GM12878 (cell line): ENCODE measurements at regions not wholly inside any gene's neighbourhood (a gene's known extent, or its start where the extent isn't known, plus 50 kb on each side); places are given as distances from the start of the nearest gene placed in this dataset.

Experiments used
- ATAC-seq: fragments of 200-7000 bp; cut with Tn5 transposase; 3 replicates; pipeline ENCODE4 v1.9.1; 2020; ENCODE audit warnings: mild to moderate bottlenecking, moderate library complexity
- BruUV-seq: library from RNA; stranded (reverse); fragments of 400-500 nt; replicated peaks from 2 replicates; lab custom pipeline; 2021; lab: Mats Ljungman, UMichigan
- CTCF ChIA-PET: fragments of 300-600 bp; sonication (Branson Sonifier 250); formaldehyde crosslinking; extraction: SDS; loops from one replicate; lab custom pipeline; 2021; ENCODE audit warnings: inconsistent platforms; lab: Yijun Ruan, JAX
- POLR2A ChIA-PET: fragments of 350-600 bp; formaldehyde crosslinking; extraction: SDS; loops from one replicate; lab custom pipeline; 2021; ENCODE audit warnings: inconsistent platforms; lab: Charles Lee
- RAD21 ChIA-PET: fragments of 300-600 bp; sonication (Branson Sonifier 250); formaldehyde crosslinking; loops from one replicate; lab custom pipeline; 2023; ENCODE audit warnings: antibody characterized with exemption; ENCODE audit not compliant: unreplicated experiment; lab: Charles Lee
- SMC1A ChIA-PET: fragments of 300-600 bp; sonication (Branson Sonifier 250); formaldehyde crosslinking; loops from one replicate; lab custom pipeline; 2023; ENCODE audit not compliant: unreplicated experiment, uncharacterized antibody; lab: Charles Lee
- DNase-seq: peaks from one replicate; pipeline ENCODE4 v3.0.0-alpha.2; 2011; ENCODE audit warnings: low read depth, low spot score
- FAIRE-seq: peaks from 3 replicates; lab custom pipeline; 2011; peaks lifted over from hg19 to GRCh38; lab: Jason Lieb, UNC
- H2AFZ ChIP-seq: 2 replicates; pipeline ENCODE4 v1.6.0; 2011; ENCODE audit warnings: low read depth, low read length, control low read depth; ENCODE audit not compliant: control insufficient read depth
- H3K27ac ChIP-seq: 2 replicates; pipeline ENCODE4 v1.5.1; 2011; ENCODE audit warnings: control low read depth; ENCODE audit not compliant: control insufficient read depth, insufficient read depth
- H3K27me3 ChIP-seq, 2 experiments: replicated peaks in 1 of 2; 2 replicates each; pipeline versions ENCODE4 v1.6.0 to v1.6.1; 2011; ENCODE audit warnings: low read length in 1 of 2; ENCODE audit not compliant: control insufficient read depth in 2 of 2, insufficient read depth in 2 of 2
- H3K36me3 ChIP-seq, 2 experiments: 2 replicates each; pipeline ENCODE4 v1.5.1; 2011; ENCODE audit warnings: low read length in 1 of 2; ENCODE audit not compliant: control insufficient read depth in 2 of 2, insufficient read depth in 2 of 2
- H3K4me1 ChIP-seq: 2 replicates; pipeline ENCODE4 v1.6.1; 2011; ENCODE audit warnings: mild to moderate bottlenecking, low read length, moderate library complexity, mixed read lengths; ENCODE audit not compliant: control insufficient read depth, insufficient read depth
- H3K4me2 ChIP-seq: 2 replicates; pipeline ENCODE4 v1.6.0; 2011; ENCODE audit warnings: control low read depth; ENCODE audit not compliant: control insufficient read depth, insufficient read depth
- H3K4me3 ChIP-seq: fragments of 200-600 bp; sonication (generic); 2 replicates; pipeline ENCODE4 v1.5.1; 2016
- H3K79me2 ChIP-seq: 2 replicates; pipeline ENCODE4 v1.6.0; 2011; ENCODE audit warnings: low read length; ENCODE audit not compliant: control insufficient read depth, insufficient read depth
- H3K9ac ChIP-seq: 2 replicates; pipeline ENCODE4 v1.8.0; 2011; ENCODE audit warnings: low read length, control low read depth, mixed read lengths; ENCODE audit not compliant: control insufficient read depth, insufficient read depth
- H3K9me3 ChIP-seq: replicated peaks from 3 replicates; pipeline ENCODE4 v1.5.1; 2011; ENCODE audit warnings: mild to moderate bottlenecking, low read length; ENCODE audit not compliant: control insufficient read depth, insufficient read depth
- H4K20me1 ChIP-seq: 2 replicates; pipeline ENCODE4 v1.6.0; 2011; ENCODE audit not compliant: control insufficient read depth, insufficient read depth
- CEBPB ChIP-seq, 2 experiments: fragments of 150-350 bp in 1 of 2; IDR thresholded peaks; 2 replicates each; pipeline ENCODE4 v1.6.1; 2012 to 2014; ENCODE audit warnings: low read depth in 2 of 2, low read length in 2 of 2, borderline replicate concordance in 1 of 2, inconsistent platforms in 1 of 2
- DPF2 ChIP-seq: fragments of 450-650 bp; IDR thresholded peaks from 2 replicates; pipeline ENCODE4 v1.6.1; 2017; ENCODE audit warnings: mild to moderate bottlenecking
- FOXM1 ChIP-seq: IDR thresholded peaks from 2 replicates; pipeline ENCODE4 v1.6.1; 2012; ENCODE audit warnings: low read depth, mild to moderate bottlenecking, inconsistent platforms, low read length, moderate library complexity
- STAT3 ChIP-seq: IDR thresholded peaks from 2 replicates; pipeline ENCODE4 v1.6.1; 2011; ENCODE audit warnings: low read depth, low read length, improper control_type of control experiment
- ZBED1 ChIP-seq: IDR thresholded peaks from 2 replicates; pipeline ENCODE4 v1.6.1; 2016; ENCODE audit warnings: borderline replicate concordance
- WGBS: methylation state at CpG from one replicate; pipeline ENCODE4 v1.1.6; 2016; ENCODE audit warnings: low lambda C conversion rate; ENCODE audit not compliant: insufficient replicate concordance, insufficient coverage; ENCODE audit errors: missing lambda C conversion rate; 5-methylcytosine and 5-hydroxymethylcytosine counted together
- in situ Hi-C: fragments of 300-500 bp; cut with MboI; formaldehyde crosslinking; loops from 9 replicates; pipeline ENCODE4 v1.14.3; 2018; ENCODE audit warnings: mixed read lengths
- intact Hi-C: fragments of 100-400 bp; cut with micrococcal nuclease; formaldehyde crosslinking; loops from one replicate; pipeline ENCODE4 v1.14.2; 2022; ENCODE audit not compliant: unreplicated experiment
- TF ChIP-seq, protein P1 (sequence below): fragments of 150-350 bp; IDR thresholded peaks from 2 replicates; pipeline ENCODE4 v1.6.1; 2016; ENCODE audit warnings: low read depth, low read length

DNA sequence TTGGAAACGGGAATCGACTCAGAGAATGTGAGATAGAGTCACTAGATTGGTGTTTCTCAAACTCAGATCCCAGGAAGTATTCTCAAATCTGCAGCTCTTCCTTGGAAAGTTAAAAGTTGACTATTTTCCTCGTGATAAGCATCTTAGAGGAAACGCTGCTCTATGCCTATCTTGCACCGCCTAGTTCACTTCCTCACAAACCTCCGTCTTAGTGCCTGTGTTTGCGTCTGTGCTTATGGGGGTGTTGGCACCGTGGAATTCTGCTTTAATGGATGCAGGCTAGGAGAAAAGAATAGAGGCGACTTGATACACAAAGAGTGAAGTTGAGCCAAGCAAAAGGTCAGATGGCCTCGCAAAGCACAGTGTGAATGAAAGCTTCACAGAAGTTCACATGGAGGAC lies 255.3 kb upstream of the ID2 start:
- CTCF ChIA-PET = no interaction called here
- no TSS peak for BruUV-seq
- H3K4me1 ChIP-seq = peaks cover 10% of the 10 kb centered on the region
- POLR2A ChIA-PET = no interaction called here
- no peak overlapping the region for H3K4me3 ChIP-seq
- no peak overlapping the region for H3K4me2 ChIP-seq
- H3K9ac ChIP-seq = no peak overlapping the region
- in situ Hi-C loops (loop anchor here (10.0 kb wide), 1 partner anchor 258 kb away; the partner anchor contains the start of gene ID2), intact Hi-C loops (no loop called here)
- ATAC-seq = no peak
- H3K36me3 ChIP-seq = peaks cover 0 to 2% of the 10 kb centered on the region in 2 experiments; a peak in 2 of 4 replicates
- DNase-seq = no peak
- H3K9me3 ChIP-seq = peaks cover 14% of the 10 kb centered on the region; the same call in 2 of the 3 replicates
- TF ChIP-seq CEBPB (IDR thresholded peaks at IDR 0.05; ENCODE audit: borderline replicate concordance in 1 of 2, low read depth in 2 of 2, low read length in 2 of 2) (no peak), ZBED1 (no peak), FOXM1 (no peak), DPF2 (no peak), STAT3 (no peak)
- TF ChIP-seq, protein P1, sequence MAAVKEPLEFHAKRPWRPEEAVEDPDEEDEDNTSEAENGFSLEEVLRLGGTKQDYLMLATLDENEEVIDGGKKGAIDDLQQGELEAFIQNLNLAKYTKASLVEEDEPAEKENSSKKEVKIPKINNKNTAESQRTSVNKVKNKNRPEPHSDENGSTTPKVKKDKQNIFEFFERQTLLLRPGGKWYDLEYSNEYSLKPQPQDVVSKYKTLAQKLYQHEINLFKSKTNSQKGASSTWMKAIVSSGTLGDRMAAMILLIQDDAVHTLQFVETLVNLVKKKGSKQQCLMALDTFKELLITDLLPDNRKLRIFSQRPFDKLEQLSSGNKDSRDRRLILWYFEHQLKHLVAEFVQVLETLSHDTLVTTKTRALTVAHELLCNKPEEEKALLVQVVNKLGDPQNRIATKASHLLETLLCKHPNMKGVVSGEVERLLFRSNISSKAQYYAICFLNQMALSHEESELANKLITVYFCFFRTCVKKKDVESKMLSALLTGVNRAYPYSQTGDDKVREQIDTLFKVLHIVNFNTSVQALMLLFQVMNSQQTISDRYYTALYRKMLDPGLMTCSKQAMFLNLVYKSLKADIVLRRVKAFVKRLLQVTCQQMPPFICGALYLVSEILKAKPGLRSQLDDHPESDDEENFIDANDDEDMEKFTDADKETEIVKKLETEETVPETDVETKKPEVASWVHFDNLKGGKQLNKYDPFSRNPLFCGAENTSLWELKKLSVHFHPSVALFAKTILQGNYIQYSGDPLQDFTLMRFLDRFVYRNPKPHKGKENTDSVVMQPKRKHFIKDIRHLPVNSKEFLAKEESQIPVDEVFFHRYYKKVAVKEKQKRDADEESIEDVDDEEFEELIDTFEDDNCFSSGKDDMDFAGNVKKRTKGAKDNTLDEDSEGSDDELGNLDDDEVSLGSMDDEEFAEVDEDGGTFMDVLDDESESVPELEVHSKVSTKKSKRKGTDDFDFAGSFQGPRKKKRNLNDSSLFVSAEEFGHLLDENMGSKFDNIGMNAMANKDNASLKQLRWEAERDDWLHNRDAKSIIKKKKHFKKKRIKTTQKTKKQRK = no peak
- no peak overlapping the region for H2AFZ ChIP-seq
- FAIRE-seq = peak; percentile 59
- H3K27me3 ChIP-seq = no peaks in the 10 kb centered on the region
- RAD21 ChIA-PET = no interaction called here
- SMC1A ChIA-PET = no interaction called here
- no peaks in the 10 kb centered on the region for H3K79me2 ChIP-seq
- H3K27ac ChIP-seq = no peak overlapping the region
- no peaks in the 10 kb centered on the region for H4K20me1 ChIP-seq
- WGBS = 33% methylated on average over 10 of the region's 10 CpGs
